ENCODE measurements at regions not wholly inside any gene's neighbourhood (a gene's known extent, or its start where the extent isn't known, plus 50 kb on each side); places are given as distances from the start of the nearest gene placed in this dataset.

- TF ChIP-seq CTCF (IDR thresholded peaks at IDR 0.05; ENCODE audit: insufficient read depth, low read length, poor library complexity, severe bottlenecking), result no peak
- TF ChIP-seq EZH2phosphoT487 (conservative IDR thresholded peaks at IDR 0.05; ENCODE audit: low read length), result no peak
Observed at GRCh38 chr14:101293605-101294004, 267.7 kb upstream of the DIO3 start.
